ENCODE measurements at regions not wholly inside any gene's neighbourhood (a gene's known extent, or its start where the extent isn't known, plus 50 kb on each side); places are given as distances from the start of the nearest gene placed in this dataset.

- TF ChIP-seq CTCF (IDR thresholded peaks at IDR 0.05) = no peak
- no peak for TF ChIP-seq RFX5 (IDR thresholded peaks at IDR 0.05; ENCODE audit: low read length)
- TF ChIP-seq, protein P1, sequence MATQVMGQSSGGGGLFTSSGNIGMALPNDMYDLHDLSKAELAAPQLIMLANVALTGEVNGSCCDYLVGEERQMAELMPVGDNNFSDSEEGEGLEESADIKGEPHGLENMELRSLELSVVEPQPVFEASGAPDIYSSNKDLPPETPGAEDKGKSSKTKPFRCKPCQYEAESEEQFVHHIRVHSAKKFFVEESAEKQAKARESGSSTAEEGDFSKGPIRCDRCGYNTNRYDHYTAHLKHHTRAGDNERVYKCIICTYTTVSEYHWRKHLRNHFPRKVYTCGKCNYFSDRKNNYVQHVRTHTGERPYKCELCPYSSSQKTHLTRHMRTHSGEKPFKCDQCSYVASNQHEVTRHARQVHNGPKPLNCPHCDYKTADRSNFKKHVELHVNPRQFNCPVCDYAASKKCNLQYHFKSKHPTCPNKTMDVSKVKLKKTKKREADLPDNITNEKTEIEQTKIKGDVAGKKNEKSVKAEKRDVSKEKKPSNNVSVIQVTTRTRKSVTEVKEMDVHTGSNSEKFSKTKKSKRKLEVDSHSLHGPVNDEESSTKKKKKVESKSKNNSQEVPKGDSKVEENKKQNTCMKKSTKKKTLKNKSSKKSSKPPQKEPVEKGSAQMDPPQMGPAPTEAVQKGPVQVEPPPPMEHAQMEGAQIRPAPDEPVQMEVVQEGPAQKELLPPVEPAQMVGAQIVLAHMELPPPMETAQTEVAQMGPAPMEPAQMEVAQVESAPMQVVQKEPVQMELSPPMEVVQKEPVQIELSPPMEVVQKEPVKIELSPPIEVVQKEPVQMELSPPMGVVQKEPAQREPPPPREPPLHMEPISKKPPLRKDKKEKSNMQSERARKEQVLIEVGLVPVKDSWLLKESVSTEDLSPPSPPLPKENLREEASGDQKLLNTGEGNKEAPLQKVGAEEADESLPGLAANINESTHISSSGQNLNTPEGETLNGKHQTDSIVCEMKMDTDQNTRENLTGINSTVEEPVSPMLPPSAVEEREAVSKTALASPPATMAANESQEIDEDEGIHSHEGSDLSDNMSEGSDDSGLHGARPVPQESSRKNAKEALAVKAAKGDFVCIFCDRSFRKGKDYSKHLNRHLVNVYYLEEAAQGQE (IDR thresholded peaks at IDR 0.05; ENCODE audit: low read depth, low read length) = no peak
- no peak for TF ChIP-seq YY1 (IDR thresholded peaks at IDR 0.05; ENCODE audit: low read depth)
- no peak for TF ChIP-seq FOXJ3 (CRISPR knock-in tag; IDR thresholded peaks at IDR 0.05)
- TF ChIP-seq POLR2AphosphoS5 (IDR thresholded peaks at IDR 0.05; ENCODE audit: low read depth, low read length) = no peak
- no peak for TF ChIP-seq EP300 (IDR thresholded peaks at IDR 0.05; ENCODE audit: borderline replicate concordance in 1 of 2, low read depth in 1 of 2, low read length in 1 of 2)
- no peak for TF ChIP-seq FOXM1 (IDR thresholded peaks at IDR 0.05; ENCODE audit: low read depth)
- no peak for TF ChIP-seq JUND (IDR thresholded peaks at IDR 0.05)
- TF ChIP-seq MAX (IDR thresholded peaks at IDR 0.05; ENCODE audit: low read depth) = no peak
- no peak for TF ChIP-seq TAF1 (IDR thresholded peaks at IDR 0.05; ENCODE audit: borderline replicate concordance, low read depth, low read length)
- TF ChIP-seq, protein P2, sequence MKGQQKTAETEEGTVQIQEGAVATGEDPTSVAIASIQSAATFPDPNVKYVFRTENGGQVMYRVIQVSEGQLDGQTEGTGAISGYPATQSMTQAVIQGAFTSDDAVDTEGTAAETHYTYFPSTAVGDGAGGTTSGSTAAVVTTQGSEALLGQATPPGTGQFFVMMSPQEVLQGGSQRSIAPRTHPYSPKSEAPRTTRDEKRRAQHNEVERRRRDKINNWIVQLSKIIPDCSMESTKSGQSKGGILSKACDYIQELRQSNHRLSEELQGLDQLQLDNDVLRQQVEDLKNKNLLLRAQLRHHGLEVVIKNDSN (IDR thresholded peaks at IDR 0.05; ENCODE audit: borderline replicate concordance, low read depth) = no peak
These were observed 195.5 kb downstream of the DRD1 start for GRCh38 chr5:175248416-175248905.

All from SK-N-SH (cell line).